CD4-positive, alpha-beta T cell (primary cell): ENCODE measurements at regions not wholly inside any gene's neighbourhood (a gene's known extent, or its start where the extent isn't known, plus 50 kb on each side); places are given as distances from the start of the nearest gene placed in this dataset.

Source experiments
- ATAC-seq: fragments of 200-7000 bp; cut with Tn5 transposase; one replicate; pipeline ENCODE4 v1.10.0; 2022; ENCODE audit warnings: mild to moderate bottlenecking; ENCODE audit not compliant: poor library complexity
- CTCF ChIA-PET: fragments of 350-600 bp; sonication (Branson Sonifier 250); formaldehyde crosslinking; loops from one replicate; lab custom pipeline; 2021; ENCODE audit warnings: antibody characterized with exemption, inconsistent platforms; lab: Charles Lee
- POLR2A ChIA-PET: fragments of 350-600 bp; sonication (Branson Sonifier 250); formaldehyde crosslinking; loops from one replicate; lab custom pipeline; 2021; ENCODE audit warnings: antibody characterized with exemption, inconsistent platforms; lab: Charles Lee
- DNase-seq, 14 experiments: peaks; one replicate each; pipeline ENCODE4 v3.0.0-alpha.2; 2013 to 2020; ENCODE audit warnings: mixed read lengths in 2 of 14
- H3K27ac ChIP-seq, 2 donors: one replicate each; pipeline versions ENCODE4 v1.5.1 to v1.7.0; 2013; ENCODE audit warnings: low read length in 2 of 2, low read depth in 1 of 2, mild to moderate bottlenecking in 1 of 2
- H3K27me3 ChIP-seq, 2 experiments: 1 replicate in 1 of 2; 2 replicates in 1 of 2; pipeline versions ENCODE4 v1.6.1 to v1.7.0; 2013; ENCODE audit warnings: low read length in 2 of 2, control low read depth in 1 of 2, mild to moderate bottlenecking in 1 of 2, moderate library complexity in 1 of 2; ENCODE audit not compliant: insufficient read depth in 2 of 2, control insufficient read depth in 1 of 2
- H3K36me3 ChIP-seq: one replicate; pipeline ENCODE4 v1.6.1; 2013; ENCODE audit warnings: low read length, control low read depth; ENCODE audit not compliant: insufficient read depth
- H3K4me1 ChIP-seq: one replicate; pipeline ENCODE4 v1.6.1; 2013; ENCODE audit warnings: low read length, control low read depth; ENCODE audit not compliant: insufficient read depth
- H3K4me3 ChIP-seq: one replicate; pipeline ENCODE4 v1.5.1; 2013; ENCODE audit warnings: mild to moderate bottlenecking, low read length, moderate library complexity
- H3K9me3 ChIP-seq, 2 experiments: 1 replicate in 1 of 2; 2 replicates in 1 of 2; pipeline versions ENCODE4 v1.6.1 to v1.7.0; 2013; ENCODE audit warnings: low read length in 2 of 2, mild to moderate bottlenecking in 2 of 2, control low read depth in 1 of 2, moderate library complexity in 1 of 2; ENCODE audit not compliant: control insufficient read depth in 1 of 2, insufficient read depth in 1 of 2
- H3K27ac Mint-ChIP-seq: one replicate; pipeline ENCODE4 v1.8.0; 2020; ENCODE audit warnings: mixed read lengths
- H3K27me3 Mint-ChIP-seq: one replicate; pipeline ENCODE4 v1.8.0; 2021; ENCODE audit warnings: mixed read lengths
- H3K36me3 Mint-ChIP-seq: one replicate; pipeline ENCODE4 v1.8.0; 2021; ENCODE audit warnings: low read depth, mixed read lengths
- H3K4me1 Mint-ChIP-seq: one replicate; pipeline ENCODE4 v1.8.0; 2021; ENCODE audit warnings: low read depth, mixed read lengths
- H3K4me3 Mint-ChIP-seq: one replicate; pipeline ENCODE4 v1.8.0; 2020; ENCODE audit warnings: mild to moderate bottlenecking, mixed read lengths
- H3K9me3 Mint-ChIP-seq: one replicate; pipeline ENCODE4 v1.8.0; 2020; ENCODE audit warnings: mixed read lengths
- CTCF ChIP-seq: fragments of 200-600 bp; IDR thresholded peaks from one replicate; pipeline ENCODE4 v1.8.0; 2022; ENCODE audit warnings: antibody characterized with exemption, mild to moderate bottlenecking
- intact Hi-C, 2 experiments: fragments of 100-400 bp; cut with DNase I in 1 of 2; cut with micrococcal nuclease in 1 of 2; formaldehyde crosslinking; loops; one replicate each; pipeline versions ENCODE4 v1.15.1 to v1.9.0; 2023 to 2025; cut with DNase I, micrococcal nuclease

- intact Hi-C loops: no loop called here
- ATAC-seq (no peak), DNase-seq (no peak)
- H3K36me3 ChIP-seq: no peaks in the 10 kb centered on the region
- Mint-ChIP-seq H3K4me1 (no peaks in the 10 kb centered on the region), H3K4me3 (no peak overlapping the region), H3K27me3 (no peaks in the 10 kb centered on the region), H3K9me3 (no peaks in the 10 kb centered on the region), H3K27ac (no peak overlapping the region), H3K36me3 (no peaks in the 10 kb centered on the region)
- no peak overlapping the region for H3K4me3 ChIP-seq
- no peak overlapping the region for H3K27ac ChIP-seq
- CTCF ChIA-PET: no interaction called here
- H3K27me3 ChIP-seq: no peaks in the 10 kb centered on the region
- TF ChIP-seq CTCF: no peak
- H3K4me1 ChIP-seq: no peaks in the 10 kb centered on the region
- POLR2A ChIA-PET: no interaction called here
- no peaks in the 10 kb centered on the region for H3K9me3 ChIP-seq
Observed at GRCh38 chr6:88304520-88304919, 138.4 kb upstream of the CNR1 start.

DNA sequence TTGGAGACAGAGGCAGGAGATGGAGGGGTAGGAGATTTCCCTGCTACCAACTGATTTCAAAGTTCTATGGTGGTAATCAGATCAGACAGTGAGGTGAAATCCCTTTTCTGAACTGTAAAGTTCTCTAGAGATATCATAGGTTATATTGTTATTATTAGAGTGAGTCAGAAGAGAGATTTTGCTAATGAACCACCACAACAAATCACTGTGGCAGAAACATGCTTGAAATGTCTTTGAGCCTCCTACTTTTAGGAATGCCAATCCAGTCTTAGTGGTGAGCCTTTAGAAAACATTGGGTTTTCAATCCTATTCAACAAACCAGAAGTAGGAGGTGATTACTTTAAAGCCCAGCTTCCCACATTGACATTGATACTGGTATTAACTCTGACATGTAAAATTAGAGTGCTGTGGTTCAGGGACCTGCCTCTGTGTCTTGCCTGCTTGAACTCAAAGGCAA lies 136.7 kb upstream of the CNR1 start:
- H3K27ac Mint-ChIP-seq: no peak overlapping the region
- no peaks in the 10 kb centered on the region for H3K9me3 Mint-ChIP-seq
- DNase-seq: no peak
- Histone ChIP-seq H3K27me3 (no peaks in the 10 kb centered on the region), H3K36me3 (no peaks in the 10 kb centered on the region), H3K9me3 (no peaks in the 10 kb centered on the region), H3K27ac (no peak overlapping the region), H3K4me3 (no peak overlapping the region), H3K4me1 (no peaks in the 10 kb centered on the region)
- no peaks in the 10 kb centered on the region for H3K4me1 Mint-ChIP-seq
- no peak for TF ChIP-seq CTCF
- ChIA-PET POLR2A (no interaction called here), CTCF (no interaction called here)
- no peak overlapping the region for H3K4me3 Mint-ChIP-seq
- no peak for ATAC-seq
- peaks cover 7% of the 10 kb centered on the region for H3K27me3 Mint-ChIP-seq
- intact Hi-C loops: no loop called here
- no peaks in the 10 kb centered on the region for H3K36me3 Mint-ChIP-seq

- no peak for TF ChIP-seq CTCF
- ATAC-seq: no peak
Observed at GRCh38 chr6:88301888-88302768, 136.0 kb upstream of the CNR1 start.

More at GRCh38 chr6:88301888-88302768, 136.0 kb upstream of the CNR1 start:
- no peaks in the 10 kb centered on the region for H3K9me3 Mint-ChIP-seq
- Histone ChIP-seq H3K36me3 (no peaks in the 10 kb centered on the region), H3K9me3 (no peaks in the 10 kb centered on the region), H3K4me3 (no peak overlapping the region), H3K27me3 (no peaks in the 10 kb centered on the region), H3K4me1 (no peaks in the 10 kb centered on the region), H3K27ac (no peak overlapping the region)
- no peaks in the 10 kb centered on the region for H3K4me1 Mint-ChIP-seq
- intact Hi-C loops: no loop called here
- peaks cover 8% of the 10 kb centered on the region for H3K27me3 Mint-ChIP-seq
- H3K4me3 Mint-ChIP-seq: no peak overlapping the region
- DNase-seq: no peak
- H3K36me3 Mint-ChIP-seq: no peaks in the 10 kb centered on the region
- ChIA-PET POLR2A (no interaction called here), CTCF (no interaction called here)
- H3K27ac Mint-ChIP-seq: no peak overlapping the region
